Body of pancreas (tissue), 4 donors: ENCODE measurements at regions not wholly inside any gene's neighbourhood (a gene's known extent, or its start where the extent isn't known, plus 50 kb on each side); places are given as distances from the start of the nearest gene placed in this dataset.

ENCODE experiments used
- CTCF ChIP-seq, 7 experiments: fragments of 450-650 bp in 4 of 7; fragments of 200-600 bp in 3 of 7; sonication (generic) in 3 of 7; IDR thresholded peaks; one replicate each; pipeline ENCODE4 v1.5.1; 2016 to 2019; ENCODE audit warnings: antibody characterized with exemption in 7 of 7
- POLR2A ChIP-seq, 3 donors: fragments of 450-650 bp; IDR thresholded peaks; one replicate each; pipeline ENCODE4 v1.6.1; 2016; ENCODE audit warnings: antibody characterized with exemption in 3 of 3, mild to moderate bottlenecking in 2 of 3

- TF ChIP-seq POLR2A (IDR thresholded peaks at IDR 0.05) (no peak), CTCF (IDR thresholded peaks at IDR 0.05) (no peak)
Observed at GRCh38 chr20:20932156-20932555, 174.0 kb downstream of the LINC00237 start.
